ENCODE measurements at regions not wholly inside any gene's neighbourhood (a gene's known extent, or its start where the extent isn't known, plus 50 kb on each side); places are given as distances from the start of the nearest gene placed in this dataset.
"Not testable (repeated sequence)": the region's sequence is repeated elsewhere in the genome, so short reads cannot be mapped to it uniquely, and the experiment has no call there.

GRCh38 chrX:53767544-53767943, 81.0 kb upstream of the HUWE1 start:
- no peak for DNase-seq
- CTCF ChIA-PET: interaction anchor here (1.0 kb wide), 1 partner anchor 13 kb away, joined by 3 read pairs; no protein-coding TSS in a partner anchor
- Histone ChIP-seq H3K4me3 (ENCODE audit: control insufficient read depth in 1 of 7, extremely low read depth in 1 of 7, insufficient read depth in 4 of 7, low read depth in 2 of 7, low read length in 6 of 7) (no peak overlapping the region), H3K9me3 (ENCODE audit: control extremely low read depth in 1 of 5, control insufficient read depth in 4 of 5, insufficient read depth in 2 of 5, low read depth in 1 of 5, low read length in 4 of 5) (no peaks in the 10 kb centered on the region), H3K27me3 (replicated peaks in 2 of 5; ENCODE audit: control insufficient read depth in 4 of 5, insufficient read depth in 5 of 5, low read length in 4 of 5) (no peaks in the 10 kb centered on the region), H3K36me3 (ENCODE audit: control insufficient read depth in 4 of 4, insufficient read depth in 4 of 4, low read length in 3 of 4) (no peaks in the 10 kb centered on the region), H3K4me1 (ENCODE audit: control extremely low read depth in 1 of 4, control insufficient read depth in 4 of 4, insufficient read depth in 4 of 4, low read length in 3 of 4) (no peaks in the 10 kb centered on the region), H3K27ac (ENCODE audit: insufficient read depth in 1 of 2, low read depth in 1 of 2, low read length in 2 of 2, poor library complexity in 1 of 2, severe bottlenecking in 2 of 2) (no peak overlapping the region)
- POLR2A ChIA-PET: no interaction called here
- no CpG with 5 or more reads among the region's 1 CpG for WGBS (ENCODE audit: insufficient coverage)

- H3K4me1 ChIP-seq (ENCODE audit: control extremely low read depth in 1 of 4, control insufficient read depth in 4 of 4, insufficient read depth in 4 of 4, low read length in 3 of 4); H3K27me3 ChIP-seq (replicated peaks in 2 of 5; ENCODE audit: control insufficient read depth in 4 of 5, insufficient read depth in 5 of 5, low read length in 4 of 5); H3K4me3 ChIP-seq (ENCODE audit: control insufficient read depth in 1 of 7, extremely low read depth in 1 of 7, insufficient read depth in 4 of 7, low read depth in 2 of 7, low read length in 6 of 7); POLR2A ChIA-PET; H3K9me3 ChIP-seq (ENCODE audit: control extremely low read depth in 1 of 5, control insufficient read depth in 4 of 5, insufficient read depth in 2 of 5, low read depth in 1 of 5, low read length in 4 of 5); H3K27ac ChIP-seq (ENCODE audit: insufficient read depth in 1 of 2, low read depth in 1 of 2, low read length in 2 of 2, poor library complexity in 1 of 2, severe bottlenecking in 2 of 2); CTCF ChIA-PET; H3K36me3 ChIP-seq (ENCODE audit: control insufficient read depth in 4 of 4, insufficient read depth in 4 of 4, low read length in 3 of 4): not testable (repeated sequence)
- DNase-seq: peak in 2 of 3 donors; percentile 11 to 16
- WGBS (ENCODE audit: insufficient coverage): no CpG with 5 or more reads among the region's 1 CpG
Measured at GRCh38 chrX:53757181-53757580, 70.7 kb upstream of the HUWE1 start.

- Histone ChIP-seq H3K36me3 (ENCODE audit: control insufficient read depth in 4 of 4, insufficient read depth in 4 of 4, low read length in 3 of 4) (no peaks in the 10 kb centered on the region), H3K27ac (ENCODE audit: insufficient read depth in 1 of 2, low read depth in 1 of 2, low read length in 2 of 2, poor library complexity in 1 of 2, severe bottlenecking in 2 of 2) (no peak overlapping the region), H3K4me3 (ENCODE audit: control insufficient read depth in 1 of 7, extremely low read depth in 1 of 7, insufficient read depth in 4 of 7, low read depth in 2 of 7, low read length in 6 of 7) (no peak overlapping the region), H3K9me3 (ENCODE audit: control extremely low read depth in 1 of 5, control insufficient read depth in 4 of 5, insufficient read depth in 2 of 5, low read depth in 1 of 5, low read length in 4 of 5) (no peaks in the 10 kb centered on the region), H3K27me3 (replicated peaks in 2 of 5; ENCODE audit: control insufficient read depth in 4 of 5, insufficient read depth in 5 of 5, low read length in 4 of 5) (no peaks in the 10 kb centered on the region), H3K4me1 (ENCODE audit: control extremely low read depth in 1 of 4, control insufficient read depth in 4 of 4, insufficient read depth in 4 of 4, low read length in 3 of 4) (no peaks in the 10 kb centered on the region)
- no peak for DNase-seq
- POLR2A ChIA-PET: no interaction called here
- CTCF ChIA-PET: no interaction called here
- WGBS (ENCODE audit: insufficient coverage): no CpG with 5 or more reads among the region's 1 CpG
Measured at GRCh38 chrX:53746718-53747117, 60.2 kb upstream of the HUWE1 start.

- POLR2A ChIA-PET: no interaction called here
- CTCF ChIA-PET: no interaction called here
Measured at GRCh38 chrX:53743244-53743643, 56.7 kb upstream of the HUWE1 start.

GRCh38 chrX:53738370-53738906, 51.9 kb upstream of the HUWE1 start:
- POLR2A ChIA-PET: interaction anchor here (0.7 kb wide), 1 partner anchor 55 kb away, joined by 3 read pairs; no protein-coding TSS in a partner anchor
- DNase-seq: no peak
- Histone ChIP-seq H3K4me3 (ENCODE audit: control insufficient read depth in 1 of 7, extremely low read depth in 1 of 7, insufficient read depth in 4 of 7, low read depth in 2 of 7, low read length in 6 of 7) (no peak overlapping the region), H3K4me1 (ENCODE audit: control extremely low read depth in 1 of 4, control insufficient read depth in 4 of 4, insufficient read depth in 4 of 4, low read length in 3 of 4) (no peaks in the 10 kb centered on the region), H3K9me3 (ENCODE audit: control extremely low read depth in 1 of 5, control insufficient read depth in 4 of 5, insufficient read depth in 2 of 5, low read depth in 1 of 5, low read length in 4 of 5) (no peaks in the 10 kb centered on the region), H3K27ac (ENCODE audit: insufficient read depth in 1 of 2, low read depth in 1 of 2, low read length in 2 of 2, poor library complexity in 1 of 2, severe bottlenecking in 2 of 2) (no peak overlapping the region), H3K27me3 (replicated peaks in 2 of 5; ENCODE audit: control insufficient read depth in 4 of 5, insufficient read depth in 5 of 5, low read length in 4 of 5) (no peaks in the 10 kb centered on the region), H3K36me3 (ENCODE audit: control insufficient read depth in 4 of 4, insufficient read depth in 4 of 4, low read length in 3 of 4) (no peaks in the 10 kb centered on the region)
- no CpG with 5 or more reads among the region's 4 CpGs for WGBS (ENCODE audit: insufficient coverage)
- CTCF ChIA-PET: interaction anchor here (0.6 kb wide), 1 partner anchor 530 kb away, joined by 3 read pairs; no protein-coding TSS in a partner anchor

More at GRCh38 chrX:53743244-53743643, 56.7 kb upstream of the HUWE1 start:
- no peak for DNase-seq
- Histone ChIP-seq H3K27ac (ENCODE audit: insufficient read depth in 1 of 2, low read depth in 1 of 2, low read length in 2 of 2, poor library complexity in 1 of 2, severe bottlenecking in 2 of 2) (no peak overlapping the region), H3K4me3 (ENCODE audit: control insufficient read depth in 1 of 7, extremely low read depth in 1 of 7, insufficient read depth in 4 of 7, low read depth in 2 of 7, low read length in 6 of 7) (no peak overlapping the region), H3K9me3 (ENCODE audit: control extremely low read depth in 1 of 5, control insufficient read depth in 4 of 5, insufficient read depth in 2 of 5, low read depth in 1 of 5, low read length in 4 of 5) (no peaks in the 10 kb centered on the region), H3K27me3 (replicated peaks in 2 of 5; ENCODE audit: control insufficient read depth in 4 of 5, insufficient read depth in 5 of 5, low read length in 4 of 5) (no peaks in the 10 kb centered on the region), H3K4me1 (ENCODE audit: control extremely low read depth in 1 of 4, control insufficient read depth in 4 of 4, insufficient read depth in 4 of 4, low read length in 3 of 4) (no peaks in the 10 kb centered on the region), H3K36me3 (ENCODE audit: control insufficient read depth in 4 of 4, insufficient read depth in 4 of 4, low read length in 3 of 4) (no peaks in the 10 kb centered on the region)
- no CpG with 5 or more reads among the region's 1 CpG for WGBS (ENCODE audit: insufficient coverage)
